GM15510 (cell line): ENCODE measurements at regions not wholly inside any gene's neighbourhood (a gene's known extent, or its start where the extent isn't known, plus 50 kb on each side); places are given as distances from the start of the nearest gene placed in this dataset.

Experiments used
- POLR2A ChIP-seq: IDR thresholded peaks from 3 replicates; pipeline ENCODE4 v1.6.1; 2011; ENCODE audit warnings: borderline replicate concordance; ENCODE audit not compliant: insufficient read length; ENCODE audit errors: extremely low read depth

DNA sequence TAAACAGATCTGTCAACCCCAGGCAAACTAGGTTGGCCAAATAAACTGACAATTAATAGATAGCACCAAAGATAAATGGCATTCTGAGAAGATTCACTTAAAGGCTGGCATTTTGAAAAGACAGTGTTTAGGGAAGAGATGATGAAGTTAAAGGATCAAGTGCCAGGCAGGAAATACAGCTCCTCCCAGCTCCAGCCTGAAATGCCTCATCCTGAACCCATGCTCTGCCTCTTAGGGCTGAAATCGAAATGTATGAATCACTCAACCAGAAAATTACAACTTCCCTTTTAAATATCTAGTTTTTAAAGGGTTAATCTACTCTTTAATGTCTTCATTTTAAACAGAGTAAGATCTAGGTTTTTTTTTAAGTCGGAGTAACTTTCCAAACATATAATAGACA, 171.2 kb upstream of the UBL3 start:
- TF ChIP-seq POLR2A, result no peak

GRCh38 chr13:30020726-30021312, 170.4 kb upstream of the UBL3 start:
- TF ChIP-seq POLR2A, result no peak

- no peak for TF ChIP-seq POLR2A
These were observed 169.5 kb upstream of the UBL3 start for GRCh38 chr13:30019648-30020626.

DNA sequence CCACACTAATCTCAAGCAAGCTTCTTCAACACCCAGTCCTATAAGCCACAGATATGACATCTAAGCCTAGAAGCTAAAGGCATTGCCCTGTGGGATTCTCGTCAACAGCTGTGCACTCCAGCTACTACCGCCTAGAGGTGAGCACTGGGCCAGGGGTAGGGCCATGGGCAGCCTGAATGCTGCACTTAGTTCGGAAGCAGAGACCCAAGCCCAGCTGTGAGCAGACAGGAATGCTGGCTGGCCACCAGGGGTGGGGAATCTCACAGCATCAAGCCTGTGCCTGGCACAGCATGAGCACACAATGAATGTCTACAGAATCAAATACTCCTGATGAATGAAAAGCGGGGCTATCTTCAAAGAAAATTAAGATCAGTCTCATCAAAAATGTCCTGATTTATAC, 167.5 kb upstream of the UBL3 start:
- no peak for TF ChIP-seq POLR2A

- TF ChIP-seq POLR2A, result no peak
These were observed 166.0 kb upstream of the UBL3 start for GRCh38 chr13:30016398-30016797.

DNA sequence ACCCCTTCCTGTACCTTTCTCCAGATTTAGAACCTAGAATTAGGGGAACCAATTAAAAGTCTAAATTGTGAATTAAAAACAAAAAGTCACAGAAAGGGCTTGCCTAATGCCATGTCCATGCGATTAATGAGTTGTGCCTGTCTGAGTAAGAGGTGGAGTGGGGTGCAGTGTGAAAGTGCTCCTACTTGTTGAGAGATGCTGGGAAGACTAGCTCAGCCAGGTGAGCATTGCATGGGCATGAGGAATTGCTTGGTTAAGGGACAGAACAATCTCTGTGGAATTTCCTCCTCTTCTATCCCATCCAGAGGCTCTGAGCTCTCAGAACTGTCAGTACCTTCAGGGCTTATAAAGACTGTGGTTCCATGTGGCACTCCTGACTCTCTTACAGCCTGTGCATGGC, 159.0 kb upstream of the UBL3 start:
- no peak for TF ChIP-seq POLR2A

DNA sequence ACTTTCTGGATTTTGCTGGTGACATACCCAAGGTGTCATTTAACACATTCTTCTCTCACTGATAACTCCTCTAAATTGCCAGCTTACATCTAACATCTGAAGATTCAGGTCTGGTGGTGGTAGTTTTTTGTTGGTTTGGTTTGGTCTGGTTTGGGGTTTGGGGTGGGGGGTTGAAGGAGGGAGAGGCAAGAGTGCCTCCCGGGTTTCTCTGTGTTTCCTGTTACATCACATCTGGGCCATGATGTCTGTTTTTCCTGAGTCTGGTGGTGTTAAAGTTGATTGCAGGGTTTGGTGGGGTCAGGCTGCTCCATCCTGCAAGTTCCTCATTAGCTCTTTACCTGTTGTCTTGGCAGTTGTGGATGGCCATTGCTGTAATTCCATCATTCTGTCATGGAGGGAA, 155.8 kb upstream of the UBL3 start:
- no peak for TF ChIP-seq POLR2A

GRCh38 chr13:30004204-30004603, 153.8 kb upstream of the UBL3 start:
- TF ChIP-seq POLR2A, result no peak

GRCh38 chr13:30002577-30002976, 152.2 kb upstream of the UBL3 start:
- no peak for TF ChIP-seq POLR2A

GRCh38 chr13:30000370-30000765, 150.0 kb upstream of the UBL3 start:
- TF ChIP-seq POLR2A, result no peak

GRCh38 chr13:29999492-30000369, 149.3 kb upstream of the UBL3 start:
- TF ChIP-seq POLR2A, result no peak

DNA sequence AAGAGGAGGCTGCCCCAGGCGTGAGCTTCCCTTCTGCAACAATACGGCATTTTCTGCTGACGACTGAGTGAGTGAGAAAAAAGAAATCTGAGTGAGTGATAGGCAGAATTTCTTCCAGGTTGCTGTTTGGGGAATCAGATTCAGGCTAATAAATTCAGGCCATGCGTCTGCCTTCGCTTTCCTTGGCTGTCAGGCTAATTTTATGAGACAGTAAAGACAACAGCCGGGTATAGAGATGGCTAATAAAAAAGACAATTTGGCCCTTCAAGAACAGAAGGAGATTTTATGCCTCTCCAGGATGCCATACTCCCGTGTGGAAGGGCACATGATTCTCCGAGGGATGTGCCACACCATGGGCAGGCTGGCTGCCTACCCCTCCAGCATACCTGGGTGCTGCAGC, 145.9 kb upstream of the UBL3 start:
- TF ChIP-seq POLR2A, result no peak

GRCh38 chr13:29994911-29995595, 144.6 kb upstream of the UBL3 start:
- TF ChIP-seq POLR2A, result no peak

DNA sequence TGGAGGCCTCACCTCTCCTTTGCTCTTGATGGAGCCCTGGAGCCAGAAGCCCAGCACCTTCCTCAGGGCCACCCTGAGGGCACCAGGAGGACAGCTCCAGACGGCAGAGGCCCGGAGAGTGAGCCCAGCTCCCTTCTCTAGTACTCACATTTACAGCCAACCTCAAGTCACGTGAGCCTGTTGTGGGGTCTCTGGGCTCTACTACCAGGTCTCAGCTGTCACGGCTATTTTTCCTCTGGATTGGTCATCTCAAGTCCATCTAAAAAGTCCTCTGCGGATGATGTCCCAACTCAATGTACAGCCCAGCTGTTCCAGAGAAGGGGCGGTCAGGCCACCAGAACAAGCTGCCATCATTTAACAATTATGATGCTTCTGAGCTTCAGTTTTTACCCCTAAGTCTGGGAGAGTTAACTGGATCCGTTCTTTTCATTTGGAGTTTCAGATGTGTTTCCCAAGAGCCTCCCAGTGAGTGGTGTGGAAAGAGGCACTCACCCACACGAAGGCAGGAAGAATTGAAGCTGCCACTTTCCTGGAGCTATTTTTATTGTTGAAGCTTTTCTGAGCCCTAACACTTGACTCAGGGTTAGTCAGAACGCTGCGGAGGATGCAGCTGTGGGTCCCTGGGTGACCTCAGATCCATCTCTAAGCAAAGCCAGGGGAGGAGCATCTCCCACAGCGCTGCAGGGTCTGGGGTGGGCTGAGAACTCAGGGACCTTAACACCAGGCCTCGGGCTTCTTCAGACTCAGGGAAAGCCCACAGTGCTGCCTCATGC, 143.5 kb upstream of the UBL3 start:
- TF ChIP-seq POLR2A, result no peak
